HepG2 (cell line): ENCODE measurements at regions not wholly inside any gene's neighbourhood (a gene's known extent, or its start where the extent isn't known, plus 50 kb on each side); places are given as distances from the start of the nearest gene placed in this dataset.
A peak's percentile ranks its signal among the peaks of the same experiment; 100 is the strongest.

Experiments used
- ATAC-seq: fragments of 200-7000 bp; cut with Tn5 transposase; 3 replicates; pipeline ENCODE4 v1.9.1; 2020; ENCODE audit warnings: mild to moderate bottlenecking, moderate library complexity
- BruUV-seq: library from RNA; stranded (reverse); fragments of 400-500 nt; replicated peaks from 2 replicates; lab custom pipeline; 2021; lab: Mats Ljungman, UMichigan
- CTCF ChIA-PET: fragments of 300-600 bp; formaldehyde crosslinking; extraction: SDS; loops from one replicate; lab custom pipeline; 2021; ENCODE audit warnings: low total read pairs, inconsistent platforms, low intra/inter-chr PET ratio; lab: Yijun Ruan, JAX
- POLR2A ChIA-PET: fragments of 350-600 bp; sonication (Branson Sonifier 250); formaldehyde crosslinking; loops from one replicate; lab custom pipeline; 2020; ENCODE audit warnings: antibody characterized with exemption, inconsistent platforms; lab: Yijun Ruan, JAX
- DNase-seq: peaks from one replicate; pipeline ENCODE4 v3.0.0-alpha.2; 2015; ENCODE audit warnings: low spot score
- FAIRE-seq: peaks from 3 replicates; lab custom pipeline; 2011; peaks lifted over from hg19 to GRCh38; lab: Jason Lieb, UNC
- H2AFZ ChIP-seq: one replicate; pipeline ENCODE4 v1.6.1; 2011; ENCODE audit warnings: low read length, inconsistent platforms
- H3K27ac ChIP-seq: fragments of 300-600 bp; 3 replicates; pipeline ENCODE4 v1.8.0; 2011; ENCODE audit warnings: mixed run types, mild to moderate bottlenecking, mixed read lengths, low read length, inconsistent platforms; ENCODE audit not compliant: insufficient read depth; ENCODE audit errors: extremely low read length
- H3K27me3 ChIP-seq, 2 experiments: fragments of 200-600 bp in 1 of 2; 2 replicates in 1 of 2; 3 replicates in 1 of 2; pipeline versions ENCODE4 v1.6.0 to v1.8.0; 2011; ENCODE audit warnings: low read length in 2 of 2, mild to moderate bottlenecking in 2 of 2, moderate library complexity in 2 of 2, inconsistent platforms in 1 of 2; ENCODE audit not compliant: insufficient read depth in 2 of 2, control insufficient read depth in 1 of 2
- H3K36me3 ChIP-seq, 2 experiments: fragments of 200-600 bp in 1 of 2; replicated peaks in 1 of 2; 2 replicates in 1 of 2; 3 replicates in 1 of 2; pipeline versions ENCODE4 v1.5.1 to v1.8.0; 2011; ENCODE audit warnings: low read length in 2 of 2, inconsistent platforms in 1 of 2; ENCODE audit not compliant: insufficient read depth in 2 of 2, control insufficient read depth in 1 of 2
- H3K4me1 ChIP-seq: 2 replicates; pipeline ENCODE4 v1.5.1; 2012; ENCODE audit warnings: low read length, inconsistent platforms; ENCODE audit not compliant: insufficient read depth
- H3K4me2 ChIP-seq: 2 replicates; pipeline ENCODE4 v1.6.0; 2011; ENCODE audit warnings: low read depth, low read length, inconsistent platforms
- H3K4me3 ChIP-seq, 3 experiments: fragments of 200-600 bp in 1 of 3; sonication (generic), shearing (Covaris generic) in 1 of 3; replicated peaks in 1 of 3; 2 replicates each; pipeline ENCODE4 v1.5.1; 2011 to 2016; ENCODE audit warnings: low read length in 3 of 3, inconsistent platforms in 2 of 3, low read depth in 2 of 3, mild to moderate bottlenecking in 2 of 3, control low read depth in 1 of 3, mixed read lengths in 1 of 3; ENCODE audit not compliant: insufficient read depth in 1 of 3
- H3K79me2 ChIP-seq: one replicate; pipeline ENCODE4 v1.6.1; 2011; ENCODE audit warnings: low read length, inconsistent platforms; ENCODE audit not compliant: insufficient read depth
- H3K9ac ChIP-seq: 2 replicates; pipeline ENCODE4 v1.6.0; 2011; ENCODE audit warnings: mild to moderate bottlenecking, low read depth, low read length, inconsistent platforms; ENCODE audit not compliant: insufficient read depth
- H3K9me3 ChIP-seq: 2 replicates; pipeline ENCODE4 v1.5.1; 2012; ENCODE audit warnings: mild to moderate bottlenecking, low read length
- H4K20me1 ChIP-seq: 2 replicates; pipeline ENCODE4 v1.6.0; 2011; ENCODE audit warnings: inconsistent platforms, mild to moderate bottlenecking, low read length, moderate library complexity; ENCODE audit not compliant: insufficient read depth
- CCAR2 ChIP-seq: fragments of 200-400 bp; formaldehyde crosslinking; optimal IDR thresholded peaks from 2 replicates; pipeline ENCODE3; 2018; ENCODE audit warnings: low read depth, mild to moderate bottlenecking, low read length, moderate library complexity
- CREB1 ChIP-seq, 2 experiments: fragments of 450-650 bp in 1 of 2; IDR thresholded peaks; 2 replicates each; pipeline ENCODE4 v1.6.1; 2016 to 2017; ENCODE audit warnings: control low read depth in 1 of 2, mild to moderate bottlenecking in 1 of 2, missing compliant biosample characterization in 1 of 2, missing genetic modification characterization in 1 of 2
- FOXM1 ChIP-seq: sonication (generic); formaldehyde crosslinking; IDR thresholded peaks from 2 replicates; pipeline ENCODE4 v1.5.0; 2020; ENCODE audit warnings: missing genetic modification reagents
- GPN1 ChIP-seq: sonication (generic); formaldehyde crosslinking; IDR thresholded peaks from 2 replicates; pipeline ENCODE4 v1.5.1; 2020; ENCODE audit warnings: missing genetic modification reagents, borderline replicate concordance
- NKX3-1 ChIP-seq: sonication (generic); formaldehyde crosslinking; IDR thresholded peaks from 2 replicates; pipeline ENCODE4 v1.5.0; 2020; ENCODE audit warnings: missing genetic modification reagents
- RFX3 ChIP-seq: IDR thresholded peaks from 2 replicates; pipeline ENCODE4 v1.6.1; 2016; ENCODE audit warnings: missing biosample characterization, missing genetic modification reagents
- ZBTB37 ChIP-seq: sonication (generic); formaldehyde crosslinking; IDR thresholded peaks from 2 replicates; pipeline ENCODE4 v1.4.0; 2020; ENCODE audit warnings: mild to moderate bottlenecking, missing genetic modification reagents
- ZBTB42 ChIP-seq: sonication (generic); formaldehyde crosslinking; IDR thresholded peaks from 2 replicates; pipeline ENCODE4 v1.5.0; 2020; ENCODE audit warnings: mild to moderate bottlenecking, missing genetic modification reagents
- ZHX1 ChIP-seq: sonication (generic); formaldehyde crosslinking; IDR thresholded peaks from 2 replicates; pipeline ENCODE4 v1.8.1; 2022; ENCODE audit warnings: low read depth, mild to moderate bottlenecking, missing genetic modification reagents
- ZNF275 ChIP-seq: sonication (generic); formaldehyde crosslinking; IDR thresholded peaks from 2 replicates; pipeline ENCODE4 v1.8.0; 2022; ENCODE audit warnings: missing genetic modification reagents, mild to moderate bottlenecking, inconsistent platforms, borderline replicate concordance
- ZZZ3 ChIP-seq: sonication (generic); formaldehyde crosslinking; IDR thresholded peaks from 2 replicates; pipeline ENCODE4 v1.4.0; 2020; ENCODE audit warnings: missing genetic modification reagents, mild to moderate bottlenecking, borderline replicate concordance
- WGBS: methylation state at CpG from one replicate; pipeline ENCODE4 v1.1.6; 2017; ENCODE audit warnings: low lambda C conversion rate; 5-methylcytosine and 5-hydroxymethylcytosine counted together
- in situ Hi-C: cut with HindIII; loops from 2 replicates; pipeline ENCODE4 v1.10.0; 2017; ENCODE audit warnings: low pct_unique_long_range_greater_than_20kb; ENCODE audit not compliant: extremely low pct_ligation_motif_present
- intact Hi-C: fragments of 100-400 bp; cut with micrococcal nuclease; formaldehyde crosslinking; loops from one replicate; pipeline ENCODE4 v1.10.0; 2022; ENCODE audit not compliant: unreplicated experiment

DNA sequence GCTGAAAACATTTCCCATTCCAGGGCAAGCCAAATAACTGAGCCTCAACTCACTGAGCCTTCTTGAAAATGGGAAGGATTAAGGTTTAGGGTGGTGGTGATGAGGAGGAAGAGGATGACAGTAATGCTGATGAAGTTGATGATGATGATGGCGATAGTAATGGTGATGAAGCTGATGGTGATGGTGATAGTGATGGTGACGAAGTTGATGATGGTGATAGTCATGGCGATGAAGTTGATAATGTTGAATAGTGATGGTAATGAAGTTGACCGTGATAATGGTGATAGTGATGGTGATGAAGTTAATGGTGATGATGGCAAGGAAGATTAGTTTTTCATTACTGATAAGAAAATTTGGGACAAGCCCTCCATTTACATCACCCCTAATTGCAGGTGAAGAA is 285.8 kb upstream of the DYNLRB2 start:
- no peaks in the 10 kb centered on the region for H3K9me3 ChIP-seq
- TF ChIP-seq ZHX1 (CRISPR knock-in tag) (no peak), ZZZ3 (CRISPR knock-in tag) (no peak), CREB1 (IDR thresholded peaks at IDR 0.05) (peak; percentile 86), CREB1 (CRISPR knock-in tag; IDR thresholded peaks at IDR 0.05) (no peak)
- ChIA-PET CTCF (no interaction called here), POLR2A (interaction anchor here (1.9 kb wide), 1 partner anchor 11 kb away, joined by 5 read pairs; no protein-coding TSS in a partner anchor)
- no peak overlapping the region for H2AFZ ChIP-seq
- DNase-seq (no peak), FAIRE-seq (no peak), ATAC-seq (no peak)
- H3K27ac ChIP-seq = no peak overlapping the region
- H4K20me1 ChIP-seq = no peaks in the 10 kb centered on the region
- H3K4me1 ChIP-seq = peaks cover 7% of the 10 kb centered on the region; the same call in 1 of the 2 replicates
- in situ Hi-C loops = no loop called here
- intact Hi-C loops = no loop called here
- no peaks in the 10 kb centered on the region for H3K79me2 ChIP-seq
- no peak overlapping the region for H3K9ac ChIP-seq
- H3K4me3 ChIP-seq = no peak overlapping the region
- H3K4me2 ChIP-seq = no peak overlapping the region
- 88% methylated on average over 4 of the region's 4 CpGs for WGBS
- H3K27me3 ChIP-seq = no peaks in the 10 kb centered on the region
- no TSS peak for BruUV-seq
- H3K36me3 ChIP-seq = no peaks in the 10 kb centered on the region

- CTCF ChIA-PET = no interaction called here
- ATAC-seq = no peak
- H3K9ac ChIP-seq = no peak overlapping the region
- POLR2A ChIA-PET = interaction anchor here (1.9 kb wide), 1 partner anchor 12 kb away, joined by 5 read pairs; no protein-coding TSS in a partner anchor
- H3K79me2 ChIP-seq = no peaks in the 10 kb centered on the region
- intact Hi-C loops = no loop called here
- H3K4me1 ChIP-seq = no peaks in the 10 kb centered on the region
- no peak overlapping the region for H3K27ac ChIP-seq
- H3K4me2 ChIP-seq = no peak overlapping the region
- in situ Hi-C loops = no loop called here
- TF ChIP-seq ZBTB37 (CRISPR knock-in tag) (no peak), NKX3-1 (no peak), FOXM1 (CRISPR knock-in tag) (no peak), ZBTB42 (CRISPR knock-in tag) (no peak), ZNF275 (CRISPR knock-in tag) (no peak), CCAR2 (no peak), GPN1 (CRISPR knock-in tag) (no peak), RFX3 (CRISPR knock-in tag) (no peak)
- TF ChIP-seq, all 625 proteins: peak for 0
- H3K36me3 ChIP-seq = no peaks in the 10 kb centered on the region
- H2AFZ ChIP-seq = no peak overlapping the region
- no peaks in the 10 kb centered on the region for H4K20me1 ChIP-seq
- DNase-seq (no peak), FAIRE-seq (no peak)
- WGBS = 93% methylated on average over 5 of the region's 5 CpGs
- BruUV-seq = no TSS peak
- no peaks in the 10 kb centered on the region for H3K9me3 ChIP-seq
- H3K27me3 ChIP-seq = no peaks in the 10 kb centered on the region
- H3K4me3 ChIP-seq = no peak overlapping the region
Measured at GRCh38 chr16:80253741-80254140, 287.1 kb upstream of the DYNLRB2 start.
